ENCODE measurements at regions not wholly inside any gene's neighbourhood (a gene's known extent, or its start where the extent isn't known, plus 50 kb on each side); places are given as distances from the start of the nearest gene placed in this dataset.

DNA sequence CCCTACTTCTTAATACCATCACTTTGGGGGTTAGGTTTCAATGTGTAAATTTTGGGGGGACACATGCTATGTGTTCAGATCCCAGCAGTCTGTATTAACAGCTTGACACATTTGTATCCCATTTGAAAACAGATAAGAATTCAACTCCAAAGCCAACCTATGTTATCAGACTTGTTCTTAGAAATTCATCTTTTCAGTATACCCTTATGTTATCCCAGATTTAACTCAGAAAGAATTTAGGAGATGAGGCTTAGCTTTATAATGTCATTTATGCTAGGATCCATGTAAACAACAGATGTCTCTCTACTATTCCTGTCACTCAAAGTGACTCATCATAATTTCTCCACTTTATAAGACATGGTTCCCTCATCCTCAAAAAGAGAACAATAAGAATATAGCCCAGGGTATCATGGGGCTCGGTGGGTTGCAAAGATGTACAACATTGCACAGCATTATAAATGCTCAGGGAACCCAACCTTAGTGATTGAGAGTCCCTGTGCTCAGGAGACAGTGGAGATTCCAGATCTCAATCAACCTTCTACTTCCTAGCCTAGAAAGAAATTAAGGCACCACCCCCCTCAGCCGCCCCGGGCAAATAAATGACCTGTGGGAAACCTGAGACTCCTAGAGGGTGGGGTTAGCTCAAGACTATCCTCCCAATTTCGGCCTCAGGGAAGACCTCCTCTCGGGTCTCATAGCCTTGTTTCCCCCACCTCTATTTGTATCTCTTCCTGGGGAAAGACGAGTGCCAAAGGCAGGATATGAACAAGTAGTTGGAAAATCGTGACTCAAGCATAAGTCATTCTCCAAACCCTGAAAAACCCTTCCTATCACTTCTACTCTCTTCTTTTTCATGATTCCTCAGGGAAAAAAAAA, 265.1 kb upstream of the CAMK1G start:
- ATAC-seq (ENCODE audit: insufficient number of reproducible peaks, low FRiP score, low read depth) (no peak), DNase-seq (ENCODE audit: low spot score) (no peak)
- H3K27ac ChIP-seq: no peak overlapping the region
- H3K4me3 ChIP-seq: no peak overlapping the region
- no peaks in the 10 kb centered on the region for H3K27me3 ChIP-seq (replicated peaks; ENCODE audit: insufficient read depth)
- no peaks in the 10 kb centered on the region for H3K36me3 ChIP-seq
- no peaks in the 10 kb centered on the region for H3K9me3 ChIP-seq
- H3K4me1 ChIP-seq (ENCODE audit: control insufficient read depth in 1 of 2, low read depth in 2 of 2): no peaks in the 10 kb centered on the region
- no peak for TF ChIP-seq CTCF (IDR thresholded peaks at IDR 0.05)

DNA sequence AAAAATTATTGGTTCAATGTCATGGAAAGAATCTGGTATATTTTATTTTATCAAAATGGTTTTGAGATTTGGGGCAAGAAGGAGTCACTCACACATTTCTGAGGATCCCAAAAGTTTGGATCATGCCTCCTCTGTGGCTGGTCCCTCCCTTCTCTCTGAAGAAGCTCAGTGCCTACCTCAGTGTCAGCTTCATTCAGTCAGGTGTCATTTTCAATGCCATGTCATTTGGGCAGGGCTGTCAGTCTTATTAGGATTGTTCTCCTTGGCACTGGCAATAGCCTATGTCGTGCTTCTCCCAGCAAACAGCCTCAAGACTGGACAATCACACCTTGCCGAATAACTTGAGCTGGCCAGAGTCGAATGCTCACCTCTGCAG, 264.5 kb upstream of the CAMK1G start:
- H3K36me3 ChIP-seq: no peaks in the 10 kb centered on the region
- H3K4me1 ChIP-seq (ENCODE audit: control insufficient read depth in 1 of 2, low read depth in 2 of 2): no peaks in the 10 kb centered on the region
- H3K9me3 ChIP-seq: no peaks in the 10 kb centered on the region
- ATAC-seq (ENCODE audit: insufficient number of reproducible peaks, low FRiP score, low read depth) (no peak), DNase-seq (ENCODE audit: low spot score) (no peak)
- no peak overlapping the region for H3K4me3 ChIP-seq
- TF ChIP-seq CTCF (IDR thresholded peaks at IDR 0.05): no peak
- no peaks in the 10 kb centered on the region for H3K27me3 ChIP-seq (replicated peaks; ENCODE audit: insufficient read depth)
- no peak overlapping the region for H3K27ac ChIP-seq

DNA sequence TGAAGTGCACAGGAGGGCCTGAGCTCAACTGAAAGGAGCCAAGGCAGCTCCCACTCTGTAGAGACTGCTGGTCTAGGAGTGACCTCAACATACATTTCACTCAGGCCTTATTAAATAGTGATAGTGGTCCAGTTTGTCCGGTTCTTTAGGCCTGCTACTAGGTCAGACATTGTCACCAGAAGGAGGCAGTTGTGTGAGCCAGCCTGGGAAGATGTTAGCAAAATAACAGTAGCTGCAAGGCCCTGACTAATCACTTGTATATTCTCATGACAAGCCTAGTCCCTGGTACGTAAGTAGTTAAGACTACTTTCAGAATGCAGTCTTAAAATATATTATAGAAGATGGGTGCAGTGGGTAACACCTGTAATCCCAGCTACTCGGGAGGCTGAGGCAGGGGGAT, 264.0 kb upstream of the CAMK1G start:
- H3K4me3 ChIP-seq: no peak overlapping the region
- DNase-seq (ENCODE audit: low spot score): no peak
- H3K36me3 ChIP-seq: no peaks in the 10 kb centered on the region
- no peaks in the 10 kb centered on the region for H3K27me3 ChIP-seq (replicated peaks; ENCODE audit: insufficient read depth)
- no peak overlapping the region for H3K27ac ChIP-seq
- no peaks in the 10 kb centered on the region for H3K9me3 ChIP-seq
- H3K4me1 ChIP-seq (ENCODE audit: control insufficient read depth in 1 of 2, low read depth in 2 of 2): no peaks in the 10 kb centered on the region
- TF ChIP-seq CTCF (IDR thresholded peaks at IDR 0.05): no peak
- no peak for ATAC-seq (ENCODE audit: insufficient number of reproducible peaks, low FRiP score, low read depth)

GRCh38 chr1:209323743-209324142, 259.8 kb upstream of the CAMK1G start:
- no peak for DNase-seq (ENCODE audit: low spot score)
- H3K27ac ChIP-seq: no peak overlapping the region
- no peaks in the 10 kb centered on the region for H3K36me3 ChIP-seq
- H3K27me3 ChIP-seq (replicated peaks; ENCODE audit: insufficient read depth): no peaks in the 10 kb centered on the region
- H3K4me1 ChIP-seq (ENCODE audit: control insufficient read depth in 1 of 2, low read depth in 2 of 2): no peaks in the 10 kb centered on the region
- ATAC-seq (ENCODE audit: insufficient number of reproducible peaks, low FRiP score, low read depth): no peak
- no peak for TF ChIP-seq CTCF (IDR thresholded peaks at IDR 0.05)
- no peak overlapping the region for H3K4me3 ChIP-seq
- no peaks in the 10 kb centered on the region for H3K9me3 ChIP-seq

DNA sequence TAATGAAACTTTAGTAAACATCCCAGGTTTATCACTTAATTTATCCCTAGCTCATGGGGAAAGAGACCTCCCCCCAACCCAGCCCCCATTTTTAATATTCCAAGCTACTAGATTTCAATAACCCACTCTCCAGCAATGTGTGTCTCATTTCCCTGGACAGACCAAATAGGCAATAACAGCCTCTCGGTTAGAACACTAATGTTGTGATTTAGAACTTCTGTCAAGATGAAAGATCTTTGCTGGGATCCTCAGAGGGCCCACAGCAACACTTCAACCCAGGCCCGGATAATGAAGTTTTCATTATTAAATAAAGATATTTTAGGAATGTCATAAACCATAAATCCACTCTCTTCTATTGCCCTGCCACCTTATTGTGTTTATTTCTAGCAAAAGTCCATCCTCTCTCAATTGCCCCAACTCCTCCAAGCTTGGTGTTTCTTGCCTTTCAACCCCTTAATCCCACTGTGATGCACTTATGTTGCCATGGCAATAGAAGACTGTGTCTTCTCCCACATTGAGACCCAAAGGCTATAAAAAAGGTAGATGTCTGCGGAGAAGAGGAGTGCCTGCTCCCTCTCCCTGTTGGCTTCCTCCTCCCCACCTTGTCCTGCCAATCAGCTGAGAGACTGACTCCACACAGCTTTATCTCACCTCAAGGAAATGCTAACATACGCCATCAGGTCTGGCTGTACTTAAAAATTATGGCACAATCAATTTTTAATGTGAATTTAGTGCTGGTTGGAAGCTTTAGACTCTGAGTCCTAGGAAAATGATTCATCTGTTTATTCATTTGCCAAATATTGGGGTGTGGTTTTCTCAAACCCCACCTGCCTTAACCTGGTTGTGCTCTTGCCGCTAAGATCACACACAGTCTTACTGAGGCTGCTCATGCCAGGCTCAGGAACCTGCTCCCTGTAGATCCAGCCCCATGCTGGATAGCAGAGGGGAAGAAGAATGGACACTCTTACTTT, 258.3 kb upstream of the CAMK1G start:
- H3K27ac ChIP-seq: no peak overlapping the region
- H3K27me3 ChIP-seq (replicated peaks; ENCODE audit: insufficient read depth): no peaks in the 10 kb centered on the region
- H3K4me1 ChIP-seq (ENCODE audit: control insufficient read depth in 1 of 2, low read depth in 2 of 2): no peaks in the 10 kb centered on the region
- H3K4me3 ChIP-seq: no peak overlapping the region
- no peaks in the 10 kb centered on the region for H3K9me3 ChIP-seq
- ATAC-seq (ENCODE audit: insufficient number of reproducible peaks, low FRiP score, low read depth) (no peak), DNase-seq (ENCODE audit: low spot score) (no peak)
- TF ChIP-seq CTCF (IDR thresholded peaks at IDR 0.05): no peak
- no peaks in the 10 kb centered on the region for H3K36me3 ChIP-seq

Data from thoracic aorta (tissue), 2 donors.